ENCODE measurements at regions not wholly inside any gene's neighbourhood (a gene's known extent, or its start where the extent isn't known, plus 50 kb on each side); places are given as distances from the start of the nearest gene placed in this dataset.

- TF ChIP-seq, protein P1, sequence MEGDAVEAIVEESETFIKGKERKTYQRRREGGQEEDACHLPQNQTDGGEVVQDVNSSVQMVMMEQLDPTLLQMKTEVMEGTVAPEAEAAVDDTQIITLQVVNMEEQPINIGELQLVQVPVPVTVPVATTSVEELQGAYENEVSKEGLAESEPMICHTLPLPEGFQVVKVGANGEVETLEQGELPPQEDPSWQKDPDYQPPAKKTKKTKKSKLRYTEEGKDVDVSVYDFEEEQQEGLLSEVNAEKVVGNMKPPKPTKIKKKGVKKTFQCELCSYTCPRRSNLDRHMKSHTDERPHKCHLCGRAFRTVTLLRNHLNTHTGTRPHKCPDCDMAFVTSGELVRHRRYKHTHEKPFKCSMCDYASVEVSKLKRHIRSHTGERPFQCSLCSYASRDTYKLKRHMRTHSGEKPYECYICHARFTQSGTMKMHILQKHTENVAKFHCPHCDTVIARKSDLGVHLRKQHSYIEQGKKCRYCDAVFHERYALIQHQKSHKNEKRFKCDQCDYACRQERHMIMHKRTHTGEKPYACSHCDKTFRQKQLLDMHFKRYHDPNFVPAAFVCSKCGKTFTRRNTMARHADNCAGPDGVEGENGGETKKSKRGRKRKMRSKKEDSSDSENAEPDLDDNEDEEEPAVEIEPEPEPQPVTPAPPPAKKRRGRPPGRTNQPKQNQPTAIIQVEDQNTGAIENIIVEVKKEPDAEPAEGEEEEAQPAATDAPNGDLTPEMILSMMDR (conservative IDR thresholded peaks at IDR 0.05; ENCODE audit: low read depth, low read length) = no peak
- TF ChIP-seq EZH2 (IDR thresholded peaks at IDR 0.05; ENCODE audit: low read length, unreplicated experiment) (no peak), EZH2phosphoT487 (IDR thresholded peaks at IDR 0.05; ENCODE audit: borderline replicate concordance, low read length) (no peak)
Measured at GRCh38 chr12:38427442-38427841, 110.9 kb downstream of the ALG10B start.
